ENCODE measurements at regions not wholly inside any gene's neighbourhood (a gene's known extent, or its start where the extent isn't known, plus 50 kb on each side); places are given as distances from the start of the nearest gene placed in this dataset.
A peak's percentile ranks its signal among the peaks of the same experiment; 100 is the strongest.

DNA sequence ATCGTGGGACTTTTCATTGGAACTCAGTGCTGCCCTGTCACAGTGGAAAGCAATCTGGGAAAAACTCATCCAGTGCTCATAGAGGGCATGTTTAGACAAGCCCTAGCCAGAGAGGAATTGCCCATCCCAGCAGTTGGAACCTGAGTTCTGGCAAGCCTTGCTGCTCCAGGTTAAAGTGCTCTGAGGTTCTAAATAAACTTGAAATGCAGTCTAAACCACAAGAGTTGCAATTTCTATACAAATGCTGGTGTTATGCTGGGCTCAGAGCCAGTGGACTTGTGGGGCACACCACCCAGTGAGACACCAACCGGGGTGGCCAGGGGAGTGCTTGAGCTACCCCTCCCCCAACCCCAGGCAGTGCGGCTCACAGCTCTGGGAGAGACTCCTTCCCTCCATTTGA is 142.8 kb upstream of the PPP1R2C start:
- H3K4me3 ChIP-seq (ENCODE audit: low read depth, low read length) = no peak overlapping the region
- TF ChIP-seq CTCF (conservative IDR thresholded peaks at IDR 0.05; ENCODE audit: low read depth, low read length) = no peak
- no peak for DNase-seq (ENCODE audit: low read depth)

GRCh38 chrX:42930071-42930470 is 152.1 kb upstream of the PPP1R2C start:
- no peak for TF ChIP-seq CTCF (conservative IDR thresholded peaks at IDR 0.05; ENCODE audit: low read depth, low read length)
- DNase-seq (ENCODE audit: low read depth) = no peak
- H3K4me3 ChIP-seq (ENCODE audit: low read depth, low read length) = no peak overlapping the region

DNA sequence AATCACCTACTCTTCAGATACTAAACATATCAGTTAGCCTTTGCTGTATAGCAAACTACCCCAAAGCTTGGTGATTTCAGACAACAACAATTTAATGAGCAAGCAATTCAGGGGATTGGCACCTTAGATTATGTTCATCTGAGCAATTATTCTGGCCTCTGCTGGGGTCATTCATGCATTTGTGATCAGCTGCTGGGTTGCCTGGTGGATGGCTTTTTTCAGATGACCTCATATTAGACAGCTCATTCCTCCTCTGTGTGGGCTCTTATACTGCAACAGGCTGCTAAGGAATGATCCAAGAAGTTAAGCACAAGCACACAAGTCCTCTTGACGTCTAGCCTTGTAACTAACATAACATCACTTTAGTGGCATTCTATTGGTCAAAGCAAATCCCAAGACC is 153.0 kb upstream of the PPP1R2C start:
- DNase-seq (ENCODE audit: low read depth) = peak; percentile 32
- H3K4me3 ChIP-seq (ENCODE audit: low read depth, low read length) = no peak overlapping the region
- TF ChIP-seq CTCF (conservative IDR thresholded peaks at IDR 0.05; ENCODE audit: low read depth, low read length) = no peak

GRCh38 chrX:42933187-42933586 is 155.2 kb upstream of the PPP1R2C start:
- no peak overlapping the region for H3K4me3 ChIP-seq (ENCODE audit: low read depth, low read length)
- TF ChIP-seq CTCF (conservative IDR thresholded peaks at IDR 0.05; ENCODE audit: low read depth, low read length) = no peak
- DNase-seq (ENCODE audit: low read depth) = no peak

- no peak for DNase-seq (ENCODE audit: low read depth)
- H3K4me3 ChIP-seq (ENCODE audit: low read depth, low read length) = no peak overlapping the region
- no peak for TF ChIP-seq CTCF (conservative IDR thresholded peaks at IDR 0.05; ENCODE audit: low read depth, low read length)
Measured at GRCh38 chrX:42934020-42934726, 156.2 kb upstream of the PPP1R2C start.

DNA sequence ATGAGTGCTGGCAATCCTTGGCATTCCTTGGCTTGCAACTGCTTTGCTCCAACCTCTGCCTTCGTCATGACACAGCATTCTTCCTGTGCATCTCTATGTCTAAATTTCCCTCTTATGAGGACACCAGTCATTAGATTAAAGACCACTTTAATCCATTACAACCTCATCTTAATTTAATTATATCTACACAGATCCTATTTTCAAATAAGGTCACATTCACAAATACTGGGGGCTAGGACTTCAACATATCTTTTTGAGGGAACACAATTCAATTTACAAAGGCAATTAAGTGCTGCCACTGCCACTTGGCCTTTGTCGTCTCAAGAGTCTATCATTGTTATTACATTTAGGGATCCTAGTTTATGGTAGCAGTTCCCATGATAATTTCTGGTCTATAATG is 163.7 kb upstream of the PPP1R2C start:
- no peak overlapping the region for H3K4me3 ChIP-seq (ENCODE audit: low read depth, low read length)
- no peak for TF ChIP-seq CTCF (conservative IDR thresholded peaks at IDR 0.05; ENCODE audit: low read depth, low read length)
- no peak for DNase-seq (ENCODE audit: low read depth)

Data from epithelial cell of proximal tubule (primary cell).